ENCODE measurements at regions not wholly inside any gene's neighbourhood (a gene's known extent, or its start where the extent isn't known, plus 50 kb on each side); places are given as distances from the start of the nearest gene placed in this dataset.

DNA sequence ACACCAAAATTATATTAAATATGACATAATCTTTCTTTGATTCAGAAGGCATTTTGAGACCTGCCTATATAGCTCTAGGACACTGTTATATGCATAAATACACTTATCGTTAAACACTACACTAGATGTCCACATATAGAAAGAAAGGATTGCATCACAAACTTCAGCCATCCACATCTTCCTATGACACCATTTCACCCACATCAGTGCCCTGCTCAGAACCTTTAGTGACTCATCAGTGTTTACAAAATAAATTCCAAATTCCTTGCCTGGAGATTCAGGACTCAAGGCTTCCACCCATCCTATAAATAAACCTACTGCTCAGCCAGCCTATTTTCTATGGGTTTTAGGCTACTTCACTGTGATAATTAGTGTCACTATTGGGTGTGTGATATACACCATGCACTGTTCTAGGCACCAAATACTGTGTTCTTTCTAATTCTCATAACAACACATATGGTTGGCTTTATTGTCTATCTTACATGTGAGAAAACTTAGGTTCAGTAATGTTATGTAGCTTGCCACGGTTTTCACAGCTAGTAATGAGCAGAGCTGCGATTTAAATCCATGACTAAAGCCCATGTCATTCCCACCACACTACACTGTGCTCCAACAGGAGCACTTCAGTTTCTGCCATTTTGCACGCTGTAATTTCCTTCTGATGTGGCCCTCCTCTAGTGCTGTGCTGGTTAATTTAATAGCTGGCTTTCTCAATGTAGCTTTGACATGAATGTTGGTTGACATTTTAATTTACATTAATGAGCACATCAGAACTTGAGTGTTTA lies 103.3 kb downstream of the SREK1 start:
- no peaks in the 10 kb centered on the region for H3K36me3 Mint-ChIP-seq (ENCODE audit: low read depth)
- H3K4me1 Mint-ChIP-seq: no peaks in the 10 kb centered on the region
- no peak overlapping the region for H3K27ac Mint-ChIP-seq
- no peaks in the 10 kb centered on the region for H3K27me3 Mint-ChIP-seq (ENCODE audit: low read depth, poor library complexity)
- TF ChIP-seq, protein P1, sequence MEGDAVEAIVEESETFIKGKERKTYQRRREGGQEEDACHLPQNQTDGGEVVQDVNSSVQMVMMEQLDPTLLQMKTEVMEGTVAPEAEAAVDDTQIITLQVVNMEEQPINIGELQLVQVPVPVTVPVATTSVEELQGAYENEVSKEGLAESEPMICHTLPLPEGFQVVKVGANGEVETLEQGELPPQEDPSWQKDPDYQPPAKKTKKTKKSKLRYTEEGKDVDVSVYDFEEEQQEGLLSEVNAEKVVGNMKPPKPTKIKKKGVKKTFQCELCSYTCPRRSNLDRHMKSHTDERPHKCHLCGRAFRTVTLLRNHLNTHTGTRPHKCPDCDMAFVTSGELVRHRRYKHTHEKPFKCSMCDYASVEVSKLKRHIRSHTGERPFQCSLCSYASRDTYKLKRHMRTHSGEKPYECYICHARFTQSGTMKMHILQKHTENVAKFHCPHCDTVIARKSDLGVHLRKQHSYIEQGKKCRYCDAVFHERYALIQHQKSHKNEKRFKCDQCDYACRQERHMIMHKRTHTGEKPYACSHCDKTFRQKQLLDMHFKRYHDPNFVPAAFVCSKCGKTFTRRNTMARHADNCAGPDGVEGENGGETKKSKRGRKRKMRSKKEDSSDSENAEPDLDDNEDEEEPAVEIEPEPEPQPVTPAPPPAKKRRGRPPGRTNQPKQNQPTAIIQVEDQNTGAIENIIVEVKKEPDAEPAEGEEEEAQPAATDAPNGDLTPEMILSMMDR (IDR thresholded peaks at IDR 0.05): no peak
- H3K9me3 Mint-ChIP-seq: no peaks in the 10 kb centered on the region
- no peak overlapping the region for H3K4me3 Mint-ChIP-seq
- no peak for DNase-seq

DNA sequence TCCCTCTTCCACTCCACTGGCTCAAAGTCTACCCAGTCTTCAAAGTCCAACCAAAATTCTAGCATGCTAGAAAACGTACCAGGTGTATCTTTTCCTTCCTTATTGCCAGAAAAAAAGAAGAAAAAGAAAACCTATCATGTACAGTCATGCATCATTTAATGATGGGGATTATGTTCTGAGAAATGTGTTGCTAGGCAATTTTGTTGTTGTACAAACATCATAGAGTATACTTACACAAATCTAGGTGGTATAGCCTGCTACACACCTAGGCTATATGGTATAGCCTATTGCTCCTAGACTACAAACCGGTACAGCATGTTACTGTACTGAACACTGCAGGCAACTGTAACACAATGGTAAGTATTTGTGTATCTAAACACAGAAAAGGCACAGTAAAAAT lies 104.8 kb downstream of the SREK1 start:
- TF ChIP-seq, protein P1 (IDR thresholded peaks at IDR 0.05): no peak
- no peaks in the 10 kb centered on the region for H3K27me3 Mint-ChIP-seq (ENCODE audit: low read depth, poor library complexity)
- H3K4me1 Mint-ChIP-seq: no peaks in the 10 kb centered on the region

DNA sequence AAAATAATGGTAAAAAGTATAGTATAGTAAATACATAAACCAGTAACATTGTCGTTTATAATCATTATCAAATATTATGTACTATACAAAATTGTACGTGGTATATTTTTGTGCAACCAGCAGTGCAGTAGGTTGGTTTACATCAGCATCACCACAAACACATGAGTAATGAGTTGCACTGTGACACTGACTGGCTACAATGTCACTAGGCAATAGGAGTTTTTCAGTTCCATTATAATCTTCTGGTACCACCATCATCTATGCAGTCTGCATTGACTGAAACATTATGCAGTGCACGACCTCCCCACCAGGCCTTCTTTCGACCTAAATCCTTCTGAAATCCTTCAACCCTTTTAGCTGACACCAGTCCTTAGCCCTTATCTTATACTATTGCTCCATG lies 105.8 kb downstream of the SREK1 start:
- no peaks in the 10 kb centered on the region for H3K27me3 Mint-ChIP-seq (ENCODE audit: low read depth, poor library complexity)
- no peak overlapping the region for H3K27ac Mint-ChIP-seq
- H3K36me3 Mint-ChIP-seq (ENCODE audit: low read depth): no peaks in the 10 kb centered on the region
- DNase-seq: no peak
- H3K9me3 Mint-ChIP-seq: no peaks in the 10 kb centered on the region
- no peaks in the 10 kb centered on the region for H3K4me1 Mint-ChIP-seq
- TF ChIP-seq, protein P1 (IDR thresholded peaks at IDR 0.05): no peak
- H3K4me3 Mint-ChIP-seq: no peak overlapping the region

More for the DNA sequence above, 104.8 kb downstream of the SREK1 start:
- Mint-ChIP-seq H3K27ac (no peak overlapping the region), H3K36me3 (ENCODE audit: low read depth) (no peaks in the 10 kb centered on the region), H3K4me3 (no peak overlapping the region), H3K9me3 (no peaks in the 10 kb centered on the region)
- no peak for DNase-seq

DNA sequence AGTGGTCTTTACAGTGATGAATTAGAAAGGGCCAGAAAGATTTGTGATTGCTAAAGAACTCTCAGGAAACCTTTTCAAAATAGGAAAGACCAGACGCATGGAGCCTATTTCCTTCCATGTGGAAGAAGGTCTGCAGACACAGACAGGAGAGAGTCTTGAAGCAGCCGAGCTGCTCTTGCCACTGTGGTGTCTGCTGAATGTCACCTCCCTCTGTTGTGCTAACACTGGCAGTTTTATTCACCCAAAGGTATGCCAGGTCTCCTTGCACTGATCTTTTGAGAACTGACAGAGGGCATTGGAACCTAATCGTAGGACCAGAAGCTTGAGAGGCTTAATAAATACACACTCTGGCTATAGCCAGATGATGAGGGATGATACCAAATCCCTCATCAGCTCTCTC lies 108.7 kb downstream of the SREK1 start:
- no peaks in the 10 kb centered on the region for H3K9me3 Mint-ChIP-seq
- H3K27ac Mint-ChIP-seq: no peak overlapping the region
- no peak for DNase-seq
- H3K36me3 Mint-ChIP-seq (ENCODE audit: low read depth): no peaks in the 10 kb centered on the region
- no peak overlapping the region for H3K4me3 Mint-ChIP-seq
- TF ChIP-seq, protein P1 (IDR thresholded peaks at IDR 0.05): no peak
- no peaks in the 10 kb centered on the region for H3K4me1 Mint-ChIP-seq
- no peaks in the 10 kb centered on the region for H3K27me3 Mint-ChIP-seq (ENCODE audit: low read depth, poor library complexity)

DNA sequence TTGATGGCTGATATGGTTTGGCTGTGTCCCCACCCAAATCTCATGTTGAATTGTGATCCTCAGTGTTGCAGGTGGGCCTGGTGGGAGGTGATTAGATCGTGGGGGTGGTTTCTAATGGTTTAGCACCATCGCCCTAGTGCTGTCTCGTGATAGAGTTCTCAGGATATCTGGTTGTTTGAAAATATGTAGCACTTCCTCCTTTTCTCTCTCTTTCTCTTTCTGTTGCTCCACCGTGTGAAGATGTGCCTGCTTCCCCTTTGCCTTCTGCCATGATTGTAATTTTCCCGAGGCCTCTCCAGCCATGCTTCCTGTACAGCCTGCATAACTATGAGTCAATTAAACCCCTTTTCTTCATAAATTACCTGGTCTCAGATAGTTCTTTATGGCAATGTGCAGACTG lies 111.6 kb downstream of the SREK1 start:
- TF ChIP-seq, protein P1 (IDR thresholded peaks at IDR 0.05): no peak
- H3K27ac Mint-ChIP-seq: no peak overlapping the region
- H3K4me1 Mint-ChIP-seq: no peaks in the 10 kb centered on the region
- H3K4me3 Mint-ChIP-seq: no peak overlapping the region
- no peaks in the 10 kb centered on the region for H3K27me3 Mint-ChIP-seq (ENCODE audit: low read depth, poor library complexity)
- no peak for DNase-seq
- no peaks in the 10 kb centered on the region for H3K36me3 Mint-ChIP-seq (ENCODE audit: low read depth)
- peaks cover 4% of the 10 kb centered on the region for H3K9me3 Mint-ChIP-seq

DNA sequence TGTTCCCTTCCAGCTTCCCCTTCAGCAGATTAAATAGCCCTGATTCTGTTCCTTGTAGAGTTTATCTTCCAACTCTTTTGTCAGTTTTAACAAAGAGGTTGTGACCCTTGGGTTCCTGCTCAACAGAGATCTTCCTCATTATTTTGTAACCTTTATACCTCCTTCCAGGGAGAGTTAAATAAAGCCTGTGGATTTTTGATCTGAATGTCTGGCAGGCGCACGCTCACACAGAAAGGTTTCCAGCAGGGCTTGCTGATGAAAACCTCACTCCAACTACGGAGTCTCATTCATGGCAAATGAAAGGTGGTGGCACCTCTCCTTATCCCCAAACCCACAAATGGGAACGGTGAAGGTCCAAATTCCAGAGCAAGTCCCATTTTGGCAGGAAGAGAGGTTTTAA lies 129.0 kb downstream of the SREK1 start:
- no peak overlapping the region for H3K4me3 Mint-ChIP-seq
- H3K27ac Mint-ChIP-seq: no peak overlapping the region
- H3K36me3 Mint-ChIP-seq (ENCODE audit: low read depth): no peaks in the 10 kb centered on the region
- H3K4me1 Mint-ChIP-seq: no peaks in the 10 kb centered on the region
- TF ChIP-seq, protein P1 (IDR thresholded peaks at IDR 0.05): no peak
- DNase-seq: no peak
- no peaks in the 10 kb centered on the region for H3K27me3 Mint-ChIP-seq (ENCODE audit: low read depth, poor library complexity)
- H3K9me3 Mint-ChIP-seq: no peaks in the 10 kb centered on the region
